ENCODE measurements at regions not wholly inside any gene's neighbourhood (a gene's known extent, or its start where the extent isn't known, plus 50 kb on each side); places are given as distances from the start of the nearest gene placed in this dataset.

DNA sequence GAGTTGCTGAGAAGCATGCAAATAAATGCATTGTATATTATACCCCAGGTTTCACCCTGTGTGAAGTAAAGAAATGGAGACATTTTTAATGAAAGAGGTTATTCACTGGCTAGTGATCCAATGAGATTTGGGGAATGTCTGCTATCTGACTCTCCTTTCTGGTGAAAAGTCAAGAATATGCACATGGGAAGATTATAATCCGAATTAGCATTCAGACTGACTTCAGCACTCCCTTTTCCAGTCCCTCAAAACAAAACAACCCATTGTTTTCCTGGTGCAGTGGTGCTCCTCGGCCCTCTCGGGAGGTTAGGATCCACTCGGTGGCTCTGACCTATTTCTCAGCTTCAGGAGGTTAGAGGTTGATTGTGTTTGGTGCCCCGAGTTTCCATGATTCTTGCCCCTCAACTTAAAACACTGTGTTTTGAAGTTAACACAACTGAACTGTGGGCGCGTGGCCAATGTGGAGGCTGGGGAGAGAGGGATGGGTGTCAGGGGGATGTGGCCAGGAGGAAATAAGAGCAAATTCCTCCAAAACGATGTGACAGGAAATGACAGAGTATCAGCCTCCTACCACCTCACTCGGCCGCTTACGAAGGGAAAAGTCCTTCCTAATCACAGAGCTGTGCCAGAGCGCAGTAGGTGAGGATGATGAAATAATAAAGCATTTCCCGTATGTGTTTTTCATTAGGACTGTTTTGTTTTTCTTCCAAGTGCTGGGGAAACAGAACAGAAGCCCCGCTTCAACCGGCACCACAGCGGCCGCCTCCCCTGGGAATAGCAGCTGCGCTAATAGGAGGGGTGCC, 440.1 kb downstream of the MTX2 start:
- DNase-seq, result no peak

DNA sequence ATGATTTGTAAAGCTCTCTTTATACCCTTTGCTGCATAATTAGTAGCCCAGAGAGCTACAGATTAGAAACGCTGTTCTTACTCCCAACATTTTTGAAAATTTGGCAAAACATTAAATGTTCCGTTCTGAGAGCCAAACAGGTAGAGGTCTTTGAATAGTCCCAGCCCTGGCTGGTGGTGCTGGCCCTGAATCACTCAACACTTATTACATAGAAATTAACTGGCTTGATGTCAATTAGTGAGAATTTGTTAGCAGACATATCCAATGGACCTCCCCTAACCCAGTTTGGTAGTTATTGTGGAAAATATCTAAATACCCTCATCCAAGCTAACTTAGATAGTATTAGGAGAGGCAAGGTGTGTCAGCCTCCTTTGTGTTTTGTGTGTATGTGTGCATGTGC, 440.7 kb downstream of the MTX2 start:
- H3K27ac ChIP-seq, result no peak overlapping the region
- no peaks in the 10 kb centered on the region for H3K27me3 ChIP-seq
- intact Hi-C loops (cut with DNase I), result no loop called here
- DNase-seq (no peak), ATAC-seq (no peak)
- H3K4me3 ChIP-seq, result no peak overlapping the region
- H3K36me3 ChIP-seq, result no peaks in the 10 kb centered on the region
- H3K4me1 ChIP-seq, result no peaks in the 10 kb centered on the region
- TF ChIP-seq, protein P1, sequence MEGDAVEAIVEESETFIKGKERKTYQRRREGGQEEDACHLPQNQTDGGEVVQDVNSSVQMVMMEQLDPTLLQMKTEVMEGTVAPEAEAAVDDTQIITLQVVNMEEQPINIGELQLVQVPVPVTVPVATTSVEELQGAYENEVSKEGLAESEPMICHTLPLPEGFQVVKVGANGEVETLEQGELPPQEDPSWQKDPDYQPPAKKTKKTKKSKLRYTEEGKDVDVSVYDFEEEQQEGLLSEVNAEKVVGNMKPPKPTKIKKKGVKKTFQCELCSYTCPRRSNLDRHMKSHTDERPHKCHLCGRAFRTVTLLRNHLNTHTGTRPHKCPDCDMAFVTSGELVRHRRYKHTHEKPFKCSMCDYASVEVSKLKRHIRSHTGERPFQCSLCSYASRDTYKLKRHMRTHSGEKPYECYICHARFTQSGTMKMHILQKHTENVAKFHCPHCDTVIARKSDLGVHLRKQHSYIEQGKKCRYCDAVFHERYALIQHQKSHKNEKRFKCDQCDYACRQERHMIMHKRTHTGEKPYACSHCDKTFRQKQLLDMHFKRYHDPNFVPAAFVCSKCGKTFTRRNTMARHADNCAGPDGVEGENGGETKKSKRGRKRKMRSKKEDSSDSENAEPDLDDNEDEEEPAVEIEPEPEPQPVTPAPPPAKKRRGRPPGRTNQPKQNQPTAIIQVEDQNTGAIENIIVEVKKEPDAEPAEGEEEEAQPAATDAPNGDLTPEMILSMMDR (IDR thresholded peaks at IDR 0.05), result no peak
- H3K9me3 ChIP-seq, result no peaks in the 10 kb centered on the region

More for the DNA sequence above, 440.1 kb downstream of the MTX2 start:
- no peak overlapping the region for H3K27ac ChIP-seq
- ATAC-seq, result no peak
- H3K27me3 ChIP-seq, result no peaks in the 10 kb centered on the region
- H3K36me3 ChIP-seq, result no peaks in the 10 kb centered on the region
- no peaks in the 10 kb centered on the region for H3K4me1 ChIP-seq
- TF ChIP-seq, protein P1 (IDR thresholded peaks at IDR 0.05), result no peak
- intact Hi-C loops (cut with DNase I), result no loop called here
- H3K4me3 ChIP-seq, result no peak overlapping the region
- no peaks in the 10 kb centered on the region for H3K9me3 ChIP-seq

DNA sequence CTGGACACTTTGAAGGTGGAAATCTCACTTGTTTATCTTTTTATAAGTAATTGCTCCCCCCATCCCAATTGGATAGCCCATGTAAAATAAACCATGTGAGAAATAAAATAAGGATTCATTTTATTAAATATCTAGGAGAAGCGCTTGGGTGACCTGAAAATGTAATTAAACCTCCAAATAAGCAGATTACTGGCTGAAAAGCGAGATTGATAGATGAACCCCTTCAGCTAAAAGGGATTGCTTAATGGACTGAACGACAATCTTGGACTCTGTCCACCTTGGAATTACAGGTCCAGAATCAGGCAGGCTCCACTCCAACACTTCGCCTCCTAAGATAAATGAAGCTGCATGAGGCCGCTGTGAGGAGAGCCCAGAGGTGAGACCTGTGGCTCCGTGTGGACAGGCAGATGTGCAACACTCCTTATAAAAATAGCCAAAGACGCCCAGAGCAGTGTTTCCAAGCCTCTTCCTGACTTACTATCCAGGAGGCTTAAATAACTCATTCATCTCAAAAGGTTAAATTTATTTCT, 441.5 kb downstream of the MTX2 start:
- H3K36me3 ChIP-seq, result no peaks in the 10 kb centered on the region
- H3K4me3 ChIP-seq, result no peak overlapping the region
- DNase-seq (no peak), ATAC-seq (no peak)
- no peaks in the 10 kb centered on the region for H3K4me1 ChIP-seq
- no peaks in the 10 kb centered on the region for H3K9me3 ChIP-seq
- TF ChIP-seq, protein P1 (IDR thresholded peaks at IDR 0.05), result no peak
- intact Hi-C loops (cut with DNase I), result no loop called here
- H3K27ac ChIP-seq, result no peak overlapping the region
- H3K27me3 ChIP-seq, result no peaks in the 10 kb centered on the region

DNA sequence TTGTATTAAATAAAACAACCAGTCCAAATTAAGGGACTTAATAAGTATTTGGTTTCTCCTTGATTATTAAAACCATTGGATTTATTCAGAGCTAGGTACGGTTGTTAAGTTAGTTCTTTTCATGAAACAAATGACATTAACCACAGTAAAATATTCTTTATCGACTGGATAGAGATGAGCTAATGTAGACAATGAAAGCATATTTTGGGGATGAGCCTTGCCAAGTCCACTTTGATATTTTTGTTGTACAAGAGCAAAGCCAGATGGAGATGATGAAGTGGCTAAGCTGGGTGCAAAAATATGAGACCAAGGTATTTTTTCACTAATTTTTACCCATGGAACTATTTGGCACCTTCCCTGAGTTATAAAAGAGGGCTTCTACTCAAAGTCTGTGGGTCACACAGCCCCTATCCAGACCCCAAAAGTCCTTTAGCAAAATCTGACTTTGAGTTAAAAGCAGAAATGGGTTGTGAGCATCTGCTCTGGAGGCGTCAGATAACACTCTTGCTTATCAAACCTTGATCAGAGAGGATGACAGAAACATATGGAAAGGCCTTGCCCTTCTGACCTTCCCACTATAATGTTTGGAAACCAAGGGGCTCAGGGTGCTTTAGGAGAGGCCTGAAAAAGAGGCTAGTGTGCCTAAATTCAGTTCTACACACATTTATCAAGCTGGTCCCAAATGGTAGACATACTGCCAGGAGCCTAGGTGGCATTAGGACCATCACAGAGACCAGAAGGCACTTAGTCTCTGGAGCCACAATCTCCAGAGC, 456.8 kb downstream of the MTX2 start:
- no peak overlapping the region for H3K4me3 ChIP-seq
- TF ChIP-seq, protein P1 (IDR thresholded peaks at IDR 0.05), result no peak
- ATAC-seq (no peak), DNase-seq (no peak)
- no peaks in the 10 kb centered on the region for H3K27me3 ChIP-seq
- intact Hi-C loops (cut with DNase I), result no loop called here
- no peak overlapping the region for H3K27ac ChIP-seq
- no peaks in the 10 kb centered on the region for H3K36me3 ChIP-seq
- no peaks in the 10 kb centered on the region for H3K9me3 ChIP-seq
- H3K4me1 ChIP-seq, result no peaks in the 10 kb centered on the region

DNA sequence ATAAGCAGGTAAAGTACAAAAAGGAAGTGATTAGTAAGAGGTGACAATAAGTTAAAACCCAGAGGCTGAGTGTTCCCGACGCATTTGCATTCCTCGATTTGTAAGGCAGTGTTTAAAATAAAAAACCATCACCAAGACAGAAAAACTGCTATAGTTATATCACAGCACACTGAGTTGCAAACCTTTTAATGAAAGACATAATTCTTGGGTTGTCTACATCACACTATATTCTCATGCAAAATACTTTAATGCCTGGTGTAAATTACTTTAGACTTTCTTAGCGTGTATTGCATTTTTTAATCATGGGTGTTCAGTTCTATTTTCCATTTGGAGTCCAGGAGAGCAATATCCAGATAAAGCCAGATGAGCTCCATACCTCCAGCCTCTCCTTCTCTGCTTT, 458.5 kb downstream of the MTX2 start:
- Histone ChIP-seq H3K4me1 (no peaks in the 10 kb centered on the region), H3K4me3 (no peak overlapping the region), H3K36me3 (no peaks in the 10 kb centered on the region), H3K27ac (no peak overlapping the region), H3K27me3 (no peaks in the 10 kb centered on the region), H3K9me3 (no peaks in the 10 kb centered on the region)
- TF ChIP-seq, protein P1 (IDR thresholded peaks at IDR 0.05), result no peak
- no peak for ATAC-seq
- intact Hi-C loops (cut with DNase I), result no loop called here
- no peak for DNase-seq

Measured in upper lobe of right lung (tissue), 1 donor.